H1 (cell line): ENCODE measurements at regions not wholly inside any gene's neighbourhood (a gene's known extent, or its start where the extent isn't known, plus 50 kb on each side); places are given as distances from the start of the nearest gene placed in this dataset.

Source experiments
- CTCF ChIA-PET: fragments of 300-600 bp; sonication (Branson Sonifier 250); formaldehyde crosslinking; loops from one replicate; lab custom pipeline; 2021; ENCODE audit not compliant: partially characterized antibody; lab: Charles Lee
- POLR2A ChIA-PET: fragments of 300-600 bp; sonication (Branson Sonifier 250); formaldehyde crosslinking; loops from one replicate; lab custom pipeline; 2021; ENCODE audit warnings: inconsistent platforms; ENCODE audit not compliant: partially characterized antibody; lab: Charles Lee
- DNase-seq, 2 experiments: peaks; one replicate each; pipeline versions ENCODE4 v3.0.0 to v3.0.0-alpha.2; 2010 to 2022; ENCODE audit warnings: low spot score in 2 of 2, low read depth in 1 of 2, mixed read lengths in 1 of 2
- FAIRE-seq: peaks from 2 replicates; lab custom pipeline; 2011; peaks lifted over from hg19 to GRCh38; lab: Jason Lieb, UNC
- H2AFZ ChIP-seq: 2 replicates; pipeline ENCODE4 v1.8.1; 2012; ENCODE audit warnings: low read length, inconsistent platforms
- H2AK5ac ChIP-seq: 2 replicates; pipeline ENCODE4 v1.6.1; 2013; ENCODE audit warnings: low read depth, low read length
- H2BK120ac ChIP-seq: replicated peaks from 2 replicates; pipeline ENCODE3; 2013; ENCODE audit warnings: low read depth, low read length, inconsistent platforms
- H2BK12ac ChIP-seq: 2 replicates; pipeline ENCODE4 v1.6.1; 2013; ENCODE audit warnings: low read depth, low read length
- H2BK15ac ChIP-seq: 2 replicates; pipeline ENCODE4 v1.6.1; 2013; ENCODE audit warnings: low read length
- H2BK20ac ChIP-seq: 2 replicates; pipeline ENCODE4 v1.6.1; 2013; ENCODE audit warnings: low read length
- H2BK5ac ChIP-seq: 2 replicates; pipeline ENCODE4 v1.6.1; 2013; ENCODE audit warnings: low read depth, low read length
- H3K14ac ChIP-seq: 2 replicates; pipeline ENCODE4 v1.6.1; 2013; ENCODE audit warnings: inconsistent platforms; ENCODE audit not compliant: insufficient read length
- H3K18ac ChIP-seq: 2 replicates; pipeline ENCODE4 v1.6.1; 2013; ENCODE audit warnings: low read length; ENCODE audit errors: extremely low read depth
- H3K23ac ChIP-seq: 2 replicates; pipeline ENCODE4 v1.6.1; 2013; ENCODE audit warnings: inconsistent platforms; ENCODE audit not compliant: insufficient read length
- H3K23me2 ChIP-seq: 2 replicates; pipeline ENCODE4 v1.6.1; 2013; ENCODE audit warnings: low read depth, low read length
- H3K27ac ChIP-seq: 2 replicates; pipeline ENCODE4 v1.6.1; 2011; ENCODE audit warnings: low read depth, low read length, inconsistent platforms
- H3K27me3 ChIP-seq, 4 experiments: replicated peaks in 1 of 4; 1 replicate in 1 of 4; 2 replicates in 3 of 4; pipeline versions ENCODE4 v1.6.1 to v1.8.1; 2011 to 2013; ENCODE audit warnings: low read length in 3 of 4, mild to moderate bottlenecking in 3 of 4, inconsistent platforms in 2 of 4, mixed read lengths in 2 of 4, moderate library complexity in 1 of 4; ENCODE audit not compliant: control insufficient read depth in 3 of 4, insufficient read depth in 3 of 4; ENCODE audit errors: extremely low read depth in 1 of 4
- H3K36me3 ChIP-seq, 4 experiments: 2 replicates each; pipeline versions ENCODE4 v1.6.1 to v1.8.1; 2011 to 2013; ENCODE audit warnings: mild to moderate bottlenecking in 4 of 4, low read length in 3 of 4, moderate library complexity in 2 of 4, control low read depth in 1 of 4, inconsistent platforms in 1 of 4; ENCODE audit not compliant: insufficient read depth in 4 of 4, control insufficient read depth in 2 of 4
- H3K4ac ChIP-seq: replicated peaks from 2 replicates; pipeline ENCODE3; 2013; ENCODE audit warnings: low read length, low read depth, mixed read lengths, inconsistent platforms; ENCODE audit not compliant: insufficient read length
- H3K4me1 ChIP-seq, 4 experiments: replicated peaks in 1 of 4; 1 replicate in 1 of 4; 2 replicates in 3 of 4; pipeline versions ENCODE4 v1.6.1 to v1.8.1; 2011 to 2013; ENCODE audit warnings: low read length in 3 of 4, inconsistent platforms in 2 of 4, mixed read lengths in 1 of 4; ENCODE audit not compliant: insufficient read depth in 4 of 4, control insufficient read depth in 3 of 4
- H3K4me2 ChIP-seq, 2 experiments: 2 replicates each; pipeline versions ENCODE4 v1.6.1 to v1.8.1; 2011 to 2013; ENCODE audit warnings: low read depth in 2 of 2, low read length in 2 of 2, control low read depth in 1 of 2, inconsistent platforms in 1 of 2, mild to moderate bottlenecking in 1 of 2; ENCODE audit not compliant: insufficient read depth in 1 of 2
- H3K4me3 ChIP-seq, 4 experiments: fragments of 200-600, 300-600 bp in 1 of 4; sonication (generic), shearing (Covaris generic), sonication (Bioruptor Twin) in 1 of 4; 2 replicates each; pipeline versions ENCODE4 v1.5.1 to v1.8.1; 2011 to 2016; ENCODE audit warnings: low read length in 4 of 4, low read depth in 3 of 4, control low read depth in 2 of 4, inconsistent platforms in 2 of 4, mild to moderate bottlenecking in 2 of 4, mixed read lengths in 1 of 4, moderate library complexity in 1 of 4; ENCODE audit not compliant: insufficient read depth in 2 of 4; ENCODE audit errors: extremely low read depth in 1 of 4
- H3K56ac ChIP-seq: replicated peaks from 2 replicates; pipeline ENCODE3; 2013; ENCODE audit warnings: low read depth, mild to moderate bottlenecking, mixed read lengths, low read length, inconsistent platforms; ENCODE audit not compliant: insufficient read length
- H3K79me1 ChIP-seq: 2 replicates; pipeline ENCODE4 v1.6.1; 2013; ENCODE audit warnings: low read depth, low read length, control low read depth
- H3K79me2 ChIP-seq, 2 experiments: 2 replicates each; pipeline versions ENCODE4 v1.6.1 to v1.8.1; 2012 to 2013; ENCODE audit warnings: low read length in 2 of 2, mild to moderate bottlenecking in 2 of 2, inconsistent platforms in 1 of 2; ENCODE audit not compliant: insufficient read depth in 2 of 2, control insufficient read depth in 1 of 2
- H3K9ac ChIP-seq, 4 experiments: replicated peaks in 1 of 4; 1 replicate in 1 of 4; 2 replicates in 3 of 4; pipeline versions ENCODE4 v1.6.1 to v1.8.1; 2011 to 2013; ENCODE audit warnings: low read depth in 3 of 4, low read length in 3 of 4, control low read depth in 2 of 4, mild to moderate bottlenecking in 2 of 4, moderate library complexity in 2 of 4, inconsistent platforms in 1 of 4; ENCODE audit errors: extremely low read depth in 1 of 4
- H3K9me3 ChIP-seq, 2 experiments: 2 replicates each; pipeline versions ENCODE4 v1.6.1 to v1.8.1; 2012 to 2013; ENCODE audit warnings: mild to moderate bottlenecking in 2 of 2, moderate library complexity in 2 of 2, control low read depth in 1 of 2, inconsistent platforms in 1 of 2, low read depth in 1 of 2, low read length in 1 of 2, mixed read lengths in 1 of 2; ENCODE audit not compliant: insufficient read depth in 2 of 2
- H4K20me1 ChIP-seq, 2 experiments: replicated peaks in 1 of 2; 2 replicates each; pipeline versions ENCODE3 to v1.8.1; 2011 to 2013; ENCODE audit warnings: inconsistent platforms in 2 of 2, low read length in 2 of 2, mild to moderate bottlenecking in 1 of 2; ENCODE audit not compliant: insufficient read depth in 2 of 2, control insufficient read depth in 1 of 2
- H4K5ac ChIP-seq: 2 replicates; pipeline ENCODE4 v1.6.1; 2013; ENCODE audit warnings: low read length, low read depth, mixed read lengths, inconsistent platforms; ENCODE audit not compliant: insufficient read length
- H4K8ac ChIP-seq: 2 replicates; pipeline ENCODE4 v1.8.0; 2013; ENCODE audit warnings: mild to moderate bottlenecking, moderate library complexity, low read length, inconsistent platforms; ENCODE audit not compliant: insufficient read depth; ENCODE audit errors: extremely low read depth
- H4K91ac ChIP-seq: replicated peaks from 2 replicates; pipeline ENCODE3; 2013; ENCODE audit warnings: low read length, mixed read lengths, inconsistent platforms; ENCODE audit not compliant: insufficient read length
- JUND ChIP-seq: IDR thresholded peaks from 2 replicates; pipeline ENCODE4 v1.6.1; 2011; ENCODE audit warnings: mild to moderate bottlenecking, improper control_type of control experiment, low read length
- RXRA ChIP-seq: IDR thresholded peaks from 2 replicates; pipeline ENCODE4 v1.6.1; 2011; ENCODE audit warnings: low read depth, mild to moderate bottlenecking, low read length, moderate library complexity; ENCODE audit not compliant: insufficient read depth
- WGBS, 2 experiments: shearing (Covaris generic) in 1 of 2; methylation state at CpG; one replicate each; pipeline versions ENCODE4 v1.1.6 to v1.1.7; 2013 to 2015; ENCODE audit warnings: low lambda C conversion rate in 2 of 2, mixed read lengths in 2 of 2, inconsistent platforms in 1 of 2, low coverage in 1 of 2, missing lambda C conversion rate in 1 of 2; ENCODE audit not compliant: insufficient replicate concordance in 2 of 2, insufficient coverage in 1 of 2, insufficient read length in 1 of 2; ENCODE audit errors: extremely low coverage in 1 of 2, missing lambda C conversion rate in 1 of 2; 5-methylcytosine and 5-hydroxymethylcytosine counted together

DNA sequence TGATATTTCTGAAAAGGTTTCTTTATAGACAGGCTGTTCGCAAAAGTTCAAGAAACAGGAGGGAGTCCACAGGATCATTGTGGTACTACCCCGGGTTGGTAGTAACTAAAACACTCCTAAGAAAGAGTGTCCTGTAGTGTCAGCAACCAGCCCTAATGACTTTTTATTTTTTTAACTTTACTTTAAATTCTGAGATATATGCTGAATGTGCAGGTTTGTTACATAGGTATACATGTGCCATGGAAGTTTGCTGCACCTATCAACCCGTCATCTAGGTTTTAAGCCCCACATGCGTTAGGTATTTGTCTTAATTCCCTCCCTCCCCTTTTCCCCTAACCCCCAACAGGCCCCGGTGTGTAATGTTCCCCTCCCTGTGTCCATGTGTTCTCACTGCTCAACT, 1396.9 kb upstream of the ZEB2 start:
- H2BK12ac ChIP-seq = no peak overlapping the region
- H3K56ac ChIP-seq = no peak overlapping the region
- H3K18ac ChIP-seq = no peak overlapping the region
- H2BK5ac ChIP-seq = no peak overlapping the region
- H2BK120ac ChIP-seq = no peak overlapping the region
- H2AFZ ChIP-seq = no peak overlapping the region
- H3K9me3 ChIP-seq = no peaks in the 10 kb centered on the region
- no peak overlapping the region for H3K14ac ChIP-seq
- H2BK15ac ChIP-seq = no peak overlapping the region
- H3K27me3 ChIP-seq = peaks cover 0 to 1% (median 0%) of the 10 kb centered on the region in 4 experiments; a peak in 1 of 7 replicates
- H3K23ac ChIP-seq = no peak overlapping the region
- no peaks in the 10 kb centered on the region for H3K23me2 ChIP-seq
- WGBS, 2 experiments = 89% methylated on average over 4 of the region's 5 CpGs; no CpG with 5 or more reads in 1 of the 2 experiments
- DNase-seq = no peak
- no peak overlapping the region for H4K91ac ChIP-seq
- H3K9ac ChIP-seq = no peak overlapping the region
- no peak for TF ChIP-seq JUND
- no peak for TF ChIP-seq RXRA
- H4K8ac ChIP-seq = no peak overlapping the region
- H3K79me2 ChIP-seq = no peaks in the 10 kb centered on the region
- H4K5ac ChIP-seq = no peak overlapping the region
- H2BK20ac ChIP-seq = no peak overlapping the region
- no peak overlapping the region for H3K4me3 ChIP-seq
- H2AK5ac ChIP-seq = no peak overlapping the region
- H3K79me1 ChIP-seq = no peaks in the 10 kb centered on the region
- H3K4ac ChIP-seq = no peak overlapping the region
- no peak overlapping the region for H3K4me2 ChIP-seq
- FAIRE-seq = no peak
- H3K27ac ChIP-seq = no peak overlapping the region
- no peaks in the 10 kb centered on the region for H3K36me3 ChIP-seq
- no peaks in the 10 kb centered on the region for H4K20me1 ChIP-seq
- ChIA-PET CTCF (interaction anchor here (0.6 to 1.5 kb wide), 2 partner anchors 8 to 24 kb away, joined by 4 read pairs; no protein-coding TSS in a partner anchor), POLR2A (no interaction called here)
- no peaks in the 10 kb centered on the region for H3K4me1 ChIP-seq
